GM23338 (cell line): ENCODE measurements at regions not wholly inside any gene's neighbourhood (a gene's known extent, or its start where the extent isn't known, plus 50 kb on each side); places are given as distances from the start of the nearest gene placed in this dataset.

ENCODE experiments used
- CREB1 ChIP-seq: fragments of 250-450 bp; sonication (Bioruptor Pico); IDR thresholded peaks from 2 replicates; pipeline ENCODE4 v1.5.0; 2020; ENCODE audit warnings: low read depth, mild to moderate bottlenecking, moderate library complexity
- CTCF ChIP-seq, 2 experiments: fragments of 200-600 bp in 1 of 2; sonication (generic) in 1 of 2; conservative IDR thresholded peaks; 2 replicates each; pipeline versions ENCODE4 v1.5.1 to v1.6.1; 2016 to 2017; ENCODE audit warnings: antibody characterized with exemption in 2 of 2, low read depth in 2 of 2, mild to moderate bottlenecking in 2 of 2, moderate library complexity in 1 of 2
- ETS1 ChIP-seq: IDR thresholded peaks from 2 replicates; pipeline ENCODE4 v1.6.1; 2016; ENCODE audit warnings: antibody characterized with exemption
- EZH2 ChIP-seq: fragments of 200-600 bp; sonication (generic); IDR thresholded peaks from one replicate; pipeline ENCODE4 v1.8.0; 2017; ENCODE audit warnings: antibody characterized with exemption, mild to moderate bottlenecking, low read depth; ENCODE audit not compliant: unreplicated experiment
- EZH2phosphoT487 ChIP-seq: fragments of 200-600 bp; sonication (generic); IDR thresholded peaks from one replicate; pipeline ENCODE4 v1.8.1; 2018; ENCODE audit warnings: antibody characterized with exemption; ENCODE audit not compliant: unreplicated experiment
- JUNB ChIP-seq: IDR thresholded peaks from one replicate; pipeline ENCODE4 v1.6.1; 2016; ENCODE audit warnings: antibody characterized with exemption; ENCODE audit not compliant: unreplicated experiment
- NANOG ChIP-seq: IDR thresholded peaks from 2 replicates; pipeline ENCODE4 v1.6.1; 2016; ENCODE audit warnings: antibody characterized with exemption, borderline replicate concordance
- POLR2AphosphoS5 ChIP-seq: IDR thresholded peaks from 2 replicates; pipeline ENCODE4 v1.6.1; 2016; ENCODE audit warnings: antibody characterized with exemption, low read depth
- REST ChIP-seq: IDR thresholded peaks from one replicate; pipeline ENCODE4 v1.6.1; 2018; ENCODE audit warnings: antibody characterized with exemption; ENCODE audit not compliant: unreplicated experiment
- STAT1 ChIP-seq: IDR thresholded peaks from one replicate; pipeline ENCODE4 v1.6.1; 2016; ENCODE audit warnings: antibody characterized with exemption; ENCODE audit not compliant: unreplicated experiment
- ZNF114 ChIP-seq: fragments of 250-450 bp; sonication (Bioruptor Pico); IDR thresholded peaks from 2 replicates; pipeline ENCODE4 v1.5.0; 2020; ENCODE audit warnings: mild to moderate bottlenecking, moderate library complexity
- ZNF331 ChIP-seq: fragments of 250-450 bp; sonication (Bioruptor Pico); IDR thresholded peaks from 2 replicates; pipeline ENCODE4 v1.5.0; 2020; ENCODE audit warnings: low read depth, mild to moderate bottlenecking, moderate library complexity
- ZNF462 ChIP-seq: fragments of 250-450 bp; sonication (Bioruptor Pico); IDR thresholded peaks from 2 replicates; pipeline ENCODE4 v1.5.0; 2020; ENCODE audit warnings: mild to moderate bottlenecking, moderate library complexity

GRCh38 chr3:46122091-46122490 is 86.0 kb downstream of the CCR1 start:
- TF ChIP-seq CTCF (conservative IDR thresholded peaks at IDR 0.05; ENCODE audit: low read depth in 2 of 2) (no peak), POLR2AphosphoS5 (no peak), EZH2 (no peak), CREB1 (CRISPR knock-in tag) (no peak), ETS1 (no peak), STAT1 (no peak), EZH2phosphoT487 (no peak), REST (no peak), JUNB (no peak), ZNF331 (CRISPR knock-in tag) (no peak), ZNF114 (CRISPR knock-in tag) (no peak), NANOG (no peak), ZNF462 (CRISPR knock-in tag) (no peak)
